Thyroid gland (tissue), 4 donors: ENCODE measurements at regions not wholly inside any gene's neighbourhood (a gene's known extent, or its start where the extent isn't known, plus 50 kb on each side); places are given as distances from the start of the nearest gene placed in this dataset.

Experiments
- DNase-seq, 2 donors: peaks; one replicate each; pipeline ENCODE4 v3.0.0-alpha.2; 2019
- H3K27ac ChIP-seq, 3 donors: fragments of 200-600 bp; sonication (generic); 1 replicate in 2 of 3; 2 replicates in 1 of 3; pipeline ENCODE4 v1.5.1; 2016 to 2019; ENCODE audit warnings: mild to moderate bottlenecking in 1 of 3, moderate library complexity in 1 of 3
- H3K27me3 ChIP-seq: fragments of 200-600 bp; sonication (generic); one replicate; pipeline ENCODE4 v1.5.1; 2019
- H3K36me3 ChIP-seq, 2 donors: fragments of 200-600 bp; sonication (generic); one replicate each; pipeline ENCODE4 v1.5.1; 2016 to 2019
- H3K4me1 ChIP-seq, 2 donors: fragments of 200-600 bp; sonication (generic); one replicate each; pipeline ENCODE4 v1.5.1; 2017 to 2019
- H3K4me3 ChIP-seq, 3 donors: fragments of 200-600 bp; sonication (generic); replicated peaks in 1 of 3; 1 replicate in 2 of 3; 2 replicates in 1 of 3; pipeline ENCODE4 v1.5.1; 2016; ENCODE audit warnings: mild to moderate bottlenecking in 1 of 3
- H3K9me3 ChIP-seq: fragments of 200-600 bp; sonication (generic); one replicate; pipeline ENCODE4 v1.5.1; 2017
- CTCF ChIP-seq, 6 experiments: fragments of 200-600 bp in 3 of 6; fragments of 450-650 bp in 3 of 6; sonication (generic) in 3 of 6; IDR thresholded peaks; one replicate each; pipeline ENCODE4 v1.5.1; 2016 to 2019; ENCODE audit warnings: antibody characterized with exemption in 6 of 6, mild to moderate bottlenecking in 2 of 6, inconsistent platforms in 1 of 6, moderate library complexity in 1 of 6
- POLR2A ChIP-seq, 2 donors: fragments of 450-650 bp; IDR thresholded peaks; one replicate each; pipeline ENCODE4 v1.6.1; 2017; ENCODE audit warnings: antibody characterized with exemption in 2 of 2, mild to moderate bottlenecking in 2 of 2, moderate library complexity in 1 of 2
- WGBS, 2 donors: methylation state at CpG; one replicate each; pipeline ENCODE4 v1.1.5; 2017; 5-methylcytosine and 5-hydroxymethylcytosine counted together
- intact Hi-C: fragments of 100-400 bp; cut with DNase I; formaldehyde crosslinking; loops from one replicate; pipeline ENCODE4 v1.15.1; 2023

- Histone ChIP-seq H3K27ac (no peak overlapping the region), H3K36me3 (no peaks in the 10 kb centered on the region), H3K9me3 (no peaks in the 10 kb centered on the region), H3K27me3 (no peaks in the 10 kb centered on the region), H3K4me1 (peaks cover 9 to 18% of the 10 kb centered on the region in 2 donors), H3K4me3 (no peak overlapping the region)
- TF ChIP-seq POLR2A (IDR thresholded peaks at IDR 0.05) (no peak), CTCF (IDR thresholded peaks at IDR 0.05) (no peak)
- intact Hi-C loops = no loop called here
- no peak for DNase-seq
- WGBS, 2 donors = 78 to 79% methylated on average over 2 of the region's 2 CpGs
Observed at GRCh38 chr16:50972876-50973275, 178.2 kb downstream of the SALL1 start.

DNA sequence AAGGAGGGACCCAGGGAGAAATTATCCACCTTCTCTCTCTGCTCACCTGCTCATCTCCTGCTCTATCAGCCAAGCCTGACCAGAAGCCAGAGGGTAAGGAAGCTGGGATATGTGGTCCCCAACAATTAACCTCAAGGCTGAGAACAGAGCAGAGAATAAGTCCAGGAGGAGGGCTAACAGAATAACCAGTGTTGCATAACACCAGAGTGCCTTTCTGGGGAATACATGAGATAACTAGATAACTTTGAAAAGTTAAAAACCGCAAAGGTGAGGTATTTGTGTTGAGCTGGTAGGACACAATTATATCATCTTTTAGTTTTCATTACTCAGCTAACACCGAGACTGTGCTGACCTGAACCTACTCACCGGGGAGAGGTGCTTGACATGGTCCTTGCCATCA lies 180.8 kb downstream of the SALL1 start:
- peaks cover 20 to 30% of the 10 kb centered on the region in 2 donors for H3K4me1 ChIP-seq
- intact Hi-C loops = no loop called here
- no peaks in the 10 kb centered on the region for H3K9me3 ChIP-seq
- no peak for DNase-seq
- 78 to 86% methylated on average over 3 of the region's 3 CpGs for WGBS, 2 donors
- H3K4me3 ChIP-seq = no peak overlapping the region
- TF ChIP-seq POLR2A (IDR thresholded peaks at IDR 0.05) (no peak), CTCF (IDR thresholded peaks at IDR 0.05) (no peak)
- no peak overlapping the region for H3K27ac ChIP-seq
- H3K27me3 ChIP-seq = no peaks in the 10 kb centered on the region
- no peaks in the 10 kb centered on the region for H3K36me3 ChIP-seq

GRCh38 chr16:50967827-50968612 lies 183.1 kb downstream of the SALL1 start:
- TF ChIP-seq POLR2A (IDR thresholded peaks at IDR 0.05) = peak in 1 of 2 donors; percentile 9
- TF ChIP-seq CTCF (IDR thresholded peaks at IDR 0.05) = no peak
- Histone ChIP-seq H3K27me3 (no peaks in the 10 kb centered on the region), H3K4me3 (no peak overlapping the region), H3K27ac (peak overlapping the region; percentile 44 to 75 (median 53)), H3K4me1 (peaks cover 18 to 20% of the 10 kb centered on the region in 2 donors), H3K9me3 (no peaks in the 10 kb centered on the region), H3K36me3 (no peaks in the 10 kb centered on the region)
- WGBS, 2 donors = 63 to 71% methylated on average over 3 of the region's 3 CpGs
- intact Hi-C loops = no loop called here
- DNase-seq = peak; percentile 72 to 77

DNA sequence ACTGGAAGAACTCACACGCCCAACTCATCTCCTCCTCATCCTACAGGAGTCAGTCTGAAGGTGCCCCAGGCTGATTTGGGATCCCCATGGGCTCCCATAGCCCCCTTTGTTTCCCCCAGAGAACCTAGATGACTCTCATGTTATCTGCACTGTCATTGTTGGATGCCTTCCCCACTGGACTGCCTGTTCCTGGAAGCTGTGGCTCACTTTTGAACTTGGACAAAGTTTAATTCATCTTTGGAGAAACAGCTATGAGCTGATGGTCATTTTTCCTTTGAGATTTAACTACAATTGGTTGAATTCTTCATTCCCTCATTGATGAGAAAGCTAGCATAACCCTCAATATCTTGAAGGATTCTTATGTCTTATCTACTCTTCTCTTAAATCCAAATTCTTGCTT lies 186.6 kb downstream of the SALL1 start:
- Histone ChIP-seq H3K36me3 (no peaks in the 10 kb centered on the region), H3K4me3 (no peak overlapping the region), H3K27ac (no peak overlapping the region), H3K27me3 (no peaks in the 10 kb centered on the region), H3K9me3 (no peaks in the 10 kb centered on the region), H3K4me1 (peaks cover 18 to 20% of the 10 kb centered on the region in 2 donors)
- DNase-seq = no peak
- WGBS, 2 donors = 88% methylated on average over 1 of the region's 1 CpG; no CpG with 5 or more reads in 1 of the 2 donors
- intact Hi-C loops = no loop called here
- TF ChIP-seq POLR2A (IDR thresholded peaks at IDR 0.05) (no peak), CTCF (IDR thresholded peaks at IDR 0.05) (no peak)

DNA sequence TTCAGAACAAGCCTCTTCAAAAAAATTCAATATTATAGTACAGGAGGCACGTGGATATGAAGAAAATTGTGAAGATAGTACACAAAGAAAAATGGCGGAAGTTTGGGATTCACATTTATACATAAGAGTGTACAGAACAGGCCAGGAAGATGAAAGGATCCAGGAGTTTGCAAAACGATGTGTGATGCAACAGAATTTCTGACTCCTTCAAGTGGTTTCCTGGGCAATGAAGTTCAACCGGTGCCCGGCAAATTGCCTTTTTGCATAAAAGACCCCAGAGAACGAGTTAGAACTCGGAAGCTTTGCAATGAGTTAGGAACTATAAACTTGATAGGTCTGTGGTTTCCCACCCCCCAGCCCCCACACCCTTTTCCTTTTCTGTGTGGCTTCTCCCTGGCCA lies 189.1 kb downstream of the SALL1 start:
- no peaks in the 10 kb centered on the region for H3K27me3 ChIP-seq
- peaks cover 3% of the 10 kb centered on the region in 2 donors for H3K4me1 ChIP-seq
- 48 to 50% methylated on average over 7 of the region's 7 CpGs for WGBS, 2 donors
- TF ChIP-seq CTCF (IDR thresholded peaks at IDR 0.05) (no peak), POLR2A (IDR thresholded peaks at IDR 0.05) (no peak)
- intact Hi-C loops = no loop called here
- no peaks in the 10 kb centered on the region for H3K9me3 ChIP-seq
- no peaks in the 10 kb centered on the region for H3K36me3 ChIP-seq
- no peak overlapping the region for H3K27ac ChIP-seq
- no peak for DNase-seq
- no peak overlapping the region for H3K4me3 ChIP-seq
